HG03575 (cell line): ENCODE measurements at regions not wholly inside any gene's neighbourhood (a gene's known extent, or its start where the extent isn't known, plus 50 kb on each side); places are given as distances from the start of the nearest gene placed in this dataset.

Experiments
- ATAC-seq: cut with Tn5 transposase; IDR thresholded peaks from one replicate; pipeline ENCODE4 v1.9.1; 2021; ENCODE audit not compliant: unreplicated experiment, insufficient number of reproducible peaks, low FRiP score; ENCODE audit errors: extremely low read depth

DNA sequence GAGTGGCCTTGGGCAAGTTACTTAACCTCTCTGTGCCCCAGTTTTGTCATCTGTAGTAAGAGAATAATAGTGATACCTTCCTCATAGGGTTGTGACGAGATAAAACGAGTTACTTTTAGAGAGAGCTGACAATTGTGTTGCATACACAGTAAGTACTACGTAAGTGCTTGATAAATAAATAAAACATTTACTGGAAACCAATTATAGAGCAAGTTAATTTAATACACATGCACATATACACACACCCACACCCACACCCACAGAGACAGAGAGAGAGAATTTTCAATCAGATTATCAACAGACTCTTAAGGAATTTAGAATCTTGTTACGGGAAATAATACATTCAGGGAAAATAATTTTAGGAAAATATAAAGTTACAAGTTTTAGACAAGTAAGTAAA is 1045.8 kb upstream of the TENM4 start:
- no peak for ATAC-seq

DNA sequence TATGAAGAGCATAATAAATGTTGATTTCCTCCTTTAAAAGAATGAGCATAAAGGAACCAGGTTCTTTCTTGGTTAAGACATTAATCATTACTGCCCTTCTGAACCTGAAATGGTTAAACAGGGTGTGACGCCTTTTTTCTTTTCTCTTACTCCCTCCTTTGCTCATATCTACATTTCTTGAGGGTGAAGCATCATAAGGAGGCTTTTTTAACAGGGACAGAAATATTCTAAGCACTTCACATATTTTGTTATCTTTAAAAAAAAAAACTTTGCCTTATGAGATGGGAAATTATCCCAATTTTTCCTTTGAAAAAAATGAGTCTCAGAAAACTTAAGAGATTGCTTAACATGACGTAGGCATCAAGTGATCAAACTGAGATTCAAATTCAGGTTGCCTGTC is 1036.3 kb upstream of the TENM4 start:
- ATAC-seq = no peak

DNA sequence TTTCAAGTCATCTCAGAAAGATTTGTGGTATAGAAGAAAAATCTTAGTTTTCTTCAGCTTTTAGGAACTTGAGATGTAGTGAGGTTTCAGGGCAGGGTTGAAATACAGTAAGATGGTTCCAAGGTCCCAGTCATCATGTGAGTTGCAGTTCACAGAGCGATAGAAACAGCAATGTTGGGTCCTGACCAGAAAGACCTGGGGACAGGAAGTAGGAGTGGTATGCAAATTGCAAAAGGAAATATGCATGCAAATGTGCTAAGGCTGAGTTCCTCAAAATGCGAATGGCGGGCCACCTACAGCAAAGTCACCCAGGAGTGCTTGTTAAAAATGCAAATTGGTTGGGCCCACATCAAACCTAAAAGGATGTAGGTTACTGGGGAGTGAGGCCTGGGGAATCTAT is 1032.7 kb upstream of the TENM4 start:
- ATAC-seq = no peak

DNA sequence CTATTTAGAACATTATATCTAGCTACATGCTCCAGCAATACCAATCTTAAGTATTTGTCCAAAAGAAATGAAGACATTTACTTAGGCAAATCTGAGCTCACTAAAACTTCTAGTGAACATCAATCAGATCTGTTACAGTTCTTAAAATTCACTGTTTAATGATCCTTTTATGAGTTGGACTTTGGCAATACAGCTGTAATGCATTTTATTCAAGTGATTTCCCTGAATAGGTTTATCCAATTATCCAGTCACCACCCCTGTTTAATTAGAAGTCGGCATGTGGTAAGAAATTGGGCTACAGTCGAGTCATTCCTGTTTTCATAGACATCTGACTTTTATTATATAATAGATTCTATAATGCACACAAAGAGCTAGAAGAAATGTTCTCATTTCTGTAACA is 1029.0 kb upstream of the TENM4 start:
- ATAC-seq = no peak

DNA sequence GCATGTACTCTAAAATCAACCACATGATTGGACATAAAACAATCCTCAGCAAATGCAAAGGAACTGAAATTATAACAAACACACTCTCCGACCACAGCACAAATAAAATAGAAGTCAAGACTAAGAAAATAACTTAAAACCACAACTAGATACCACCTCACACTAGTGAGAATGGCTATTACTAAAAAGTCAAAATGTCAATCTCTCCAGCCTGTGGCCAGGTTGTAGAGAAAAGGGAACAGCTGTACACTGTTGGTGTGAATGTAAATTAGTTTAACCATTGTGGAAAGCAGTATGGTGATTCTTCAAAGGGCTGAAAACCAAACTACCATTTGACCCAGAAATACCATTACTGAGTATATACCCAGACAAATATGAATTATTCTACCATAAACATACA is 1025.7 kb upstream of the TENM4 start:
- no peak for ATAC-seq

DNA sequence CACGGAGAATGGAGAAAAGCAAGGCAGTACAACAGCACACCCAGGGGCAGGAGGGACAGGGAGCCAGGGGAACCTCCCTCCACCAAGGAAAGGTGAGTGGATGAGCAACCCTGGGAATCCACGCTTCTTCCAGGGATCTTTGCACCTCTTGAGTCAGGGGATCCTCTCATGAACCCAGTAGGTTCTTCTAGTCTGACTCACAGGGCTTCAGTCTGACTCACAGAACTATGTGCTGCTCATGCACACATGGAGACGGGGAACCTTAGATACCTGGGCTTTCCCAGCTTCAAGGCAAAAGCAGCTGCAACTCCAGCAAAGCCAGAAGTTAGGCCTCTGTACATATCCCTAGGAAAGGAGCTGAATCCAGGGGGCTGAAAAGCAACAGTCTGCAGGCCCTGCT is 1021.4 kb upstream of the TENM4 start:
- no peak for ATAC-seq

GRCh38 chr11:80458376-80458775 is 1017.5 kb upstream of the TENM4 start:
- ATAC-seq = no peak

- ATAC-seq = no peak
Measured at GRCh38 chr11:80457823-80458222, 1017.0 kb upstream of the TENM4 start.

DNA sequence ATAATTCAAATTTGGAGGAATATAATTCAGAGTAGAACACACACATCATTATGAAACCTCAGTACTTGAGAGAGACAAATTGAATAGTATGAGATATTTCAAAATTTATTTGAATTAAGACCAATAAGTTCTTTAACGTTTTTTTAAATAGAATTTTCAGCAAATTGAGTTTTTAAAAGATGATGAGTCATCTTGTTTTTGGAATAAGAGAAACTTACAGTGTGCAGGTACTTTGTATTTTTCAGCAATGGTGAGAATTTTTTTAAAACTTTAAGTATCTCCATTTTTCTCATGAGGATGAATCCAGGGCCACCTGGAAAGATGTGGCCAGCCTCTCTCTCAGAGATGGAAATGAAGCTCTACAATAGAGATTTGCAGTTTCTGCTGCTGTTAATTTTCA is 1015.0 kb upstream of the TENM4 start:
- ATAC-seq = no peak

- ATAC-seq = no peak
Measured at GRCh38 chr11:80451105-80451504, 1010.3 kb upstream of the TENM4 start.

DNA sequence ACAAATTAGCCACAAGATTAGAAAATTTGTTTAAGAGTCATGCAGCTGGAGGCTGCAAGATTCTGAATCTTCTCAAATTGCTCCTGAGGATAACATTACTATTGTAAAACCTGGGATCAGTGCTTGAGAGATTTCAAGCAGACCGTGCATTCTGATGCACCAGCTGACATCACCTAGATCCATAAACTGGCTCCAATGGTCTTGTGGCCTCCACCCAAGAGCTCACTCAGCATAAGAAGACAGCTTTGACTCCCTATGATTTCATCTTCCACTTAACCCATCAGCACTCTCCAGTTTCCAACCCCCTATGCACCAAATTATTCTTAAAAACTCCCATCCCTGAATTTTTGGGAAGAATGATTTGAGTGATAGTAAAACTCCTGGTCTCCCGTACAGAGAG is 1007.9 kb upstream of the TENM4 start:
- ATAC-seq = no peak

- ATAC-seq = no peak
Measured at GRCh38 chr11:80443177-80443576, 1002.3 kb upstream of the TENM4 start.

- no peak for ATAC-seq
Measured at GRCh38 chr11:80441821-80442220, 1001.0 kb upstream of the TENM4 start.

DNA sequence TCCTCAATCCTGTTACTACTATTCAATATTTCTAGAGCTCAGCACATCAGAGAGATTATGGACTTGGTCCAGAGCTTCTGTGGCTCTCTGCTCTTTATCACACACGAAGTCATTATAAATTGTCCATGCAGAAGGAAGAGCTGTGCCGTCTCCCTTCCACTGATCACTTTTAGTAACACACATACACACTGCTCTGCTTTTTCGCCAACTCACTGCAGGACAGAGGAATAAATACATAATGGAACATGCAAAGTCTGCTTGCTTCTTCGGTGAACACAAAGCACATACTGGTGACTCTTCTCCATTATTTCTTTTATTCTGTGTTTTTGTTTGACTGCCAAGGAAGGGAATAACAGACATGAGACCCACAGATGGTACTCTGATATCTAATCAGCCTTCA is 1000.0 kb upstream of the TENM4 start:
- ATAC-seq = no peak

GRCh38 chr11:80436547-80436946 is 995.7 kb upstream of the TENM4 start:
- no peak for ATAC-seq

DNA sequence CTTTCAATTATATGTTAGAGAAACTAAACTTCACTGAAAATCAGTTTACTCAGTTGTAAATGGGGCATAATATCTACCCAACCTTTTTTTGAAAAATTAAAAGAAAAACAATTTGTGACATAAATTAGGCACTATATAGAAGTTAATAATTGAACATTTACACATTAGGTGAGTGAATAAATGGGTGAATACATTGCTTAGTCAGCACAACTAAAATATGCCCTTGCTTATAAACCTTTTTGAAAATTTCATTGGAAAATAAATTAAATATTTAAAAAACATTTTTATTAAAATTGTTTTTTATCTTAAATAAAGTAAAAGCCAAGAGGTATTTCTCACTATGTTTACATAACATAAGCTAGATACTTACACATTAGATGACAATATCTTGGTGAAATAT is 994.5 kb upstream of the TENM4 start:
- ATAC-seq = no peak

DNA sequence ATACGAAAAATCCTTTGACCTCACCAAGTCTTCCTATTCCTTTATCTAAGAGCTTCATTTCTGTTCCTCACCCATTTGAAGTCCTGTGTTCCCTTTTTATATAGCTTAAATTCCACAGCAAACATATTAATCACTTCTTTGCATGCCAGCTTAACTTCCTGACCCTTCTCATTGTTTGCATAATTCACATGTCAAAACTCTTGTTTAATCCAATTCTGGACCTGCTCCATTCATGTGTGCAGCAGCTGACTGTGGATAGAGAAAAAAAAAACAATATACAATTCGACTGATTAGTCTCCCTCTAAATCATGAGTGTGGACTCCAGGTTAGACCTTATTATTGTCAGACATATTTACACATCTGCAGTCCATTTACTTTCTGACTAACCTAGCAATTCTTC is 991.2 kb upstream of the TENM4 start:
- ATAC-seq = no peak

DNA sequence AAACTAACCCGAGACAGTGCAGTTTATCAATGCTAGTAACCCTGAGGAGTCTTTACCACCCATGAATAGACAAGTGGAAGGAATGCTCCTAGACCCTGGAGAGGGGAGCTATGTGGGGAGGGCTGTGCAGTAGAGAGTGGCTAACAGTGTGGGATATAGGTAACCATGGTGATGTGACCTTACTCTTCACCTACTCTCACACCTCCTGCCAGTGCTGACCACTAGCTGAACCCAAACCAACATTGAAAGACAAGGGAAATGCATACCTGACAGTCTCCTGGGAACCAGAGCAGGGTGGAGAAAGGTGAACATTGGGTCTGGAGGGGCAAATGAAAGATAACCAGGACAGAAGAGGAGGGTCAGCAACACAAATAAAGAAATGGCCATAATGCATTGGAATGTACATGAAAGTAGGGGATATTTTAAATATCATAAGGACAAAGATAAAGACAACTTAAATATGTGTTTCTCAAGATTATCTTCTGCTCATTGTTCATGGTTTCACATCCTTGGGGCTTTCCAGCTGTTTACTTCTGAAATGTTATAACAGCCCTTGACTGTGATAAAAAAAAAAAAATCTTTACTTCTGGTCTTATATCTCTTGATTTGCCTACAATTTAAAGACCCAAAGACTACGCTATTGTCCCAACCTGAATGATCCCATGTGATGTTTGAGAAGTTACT is 983.3 kb upstream of the TENM4 start:
- no peak for ATAC-seq

DNA sequence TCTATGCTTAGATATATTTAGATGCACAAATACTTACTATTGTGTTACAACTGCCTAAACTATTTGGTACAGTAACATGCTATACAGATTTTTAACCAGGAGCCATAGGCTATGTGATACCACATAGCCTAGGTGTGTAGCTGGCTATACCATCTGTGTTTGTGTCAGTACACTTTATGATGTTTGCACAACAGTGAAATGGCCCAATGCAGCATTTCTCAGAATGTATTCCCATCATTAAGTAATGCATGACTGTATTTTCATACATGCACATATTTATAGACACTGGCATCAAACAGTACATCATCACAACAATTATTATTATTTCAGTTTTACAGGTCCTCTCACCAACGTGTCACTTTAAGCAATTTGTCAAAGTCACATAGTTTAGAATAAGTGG is 979.5 kb upstream of the TENM4 start:
- no peak for ATAC-seq

DNA sequence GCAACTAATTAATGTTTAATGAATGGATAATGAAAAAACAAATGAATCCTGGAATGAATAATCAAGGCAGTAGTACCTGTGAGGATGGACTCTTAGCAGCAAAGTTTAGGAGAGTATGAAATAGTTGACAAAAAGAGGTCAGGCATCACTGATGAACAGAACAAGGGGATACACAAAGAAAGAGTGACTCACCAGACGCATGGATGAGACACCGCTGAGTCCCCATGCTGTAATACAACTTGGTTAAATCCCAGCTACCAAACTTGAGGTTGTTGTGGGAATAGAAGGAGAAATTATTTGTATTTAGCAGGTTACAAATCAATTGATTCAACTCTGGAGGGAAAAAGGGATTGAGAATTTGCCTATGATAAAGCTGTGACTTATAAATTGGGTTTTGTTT is 976.9 kb upstream of the TENM4 start:
- no peak for ATAC-seq

DNA sequence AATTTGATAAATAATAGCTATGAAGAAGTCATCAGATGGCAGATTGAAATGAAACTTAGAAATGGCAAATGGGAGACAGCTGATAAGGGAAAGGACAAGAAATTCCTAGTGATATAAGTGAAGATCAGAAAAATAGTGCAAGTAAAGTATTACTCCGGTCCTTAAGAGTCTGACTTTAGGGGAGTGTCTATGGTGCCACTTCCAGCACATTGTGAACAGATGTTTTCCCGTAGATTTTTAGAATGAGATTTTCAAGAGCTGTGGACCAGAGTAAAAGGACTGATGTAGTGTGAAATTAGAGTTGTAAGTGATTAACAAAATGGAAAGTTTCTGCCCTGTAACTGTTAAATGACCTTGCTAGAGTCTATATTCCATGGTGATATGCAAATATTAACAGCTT is 974.8 kb upstream of the TENM4 start:
- ATAC-seq = no peak
